ENCODE measurements at regions not wholly inside any gene's neighbourhood (a gene's known extent, or its start where the extent isn't known, plus 50 kb on each side); places are given as distances from the start of the nearest gene placed in this dataset.
"Not testable (repeated sequence)": the region's sequence is repeated elsewhere in the genome, so short reads cannot be mapped to it uniquely, and the experiment has no call there.

GRCh38 chr7:120191423-120191822 is 81.6 kb upstream of the KCND2 start:
- CTCF ChIA-PET; H3K4me2 ChIP-seq; H3K4me3 ChIP-seq; H3K4me1 ChIP-seq; H3K27ac ChIP-seq; ATAC-seq; FAIRE-seq; DNase-seq (ENCODE audit: low read depth in 1 of 2, low spot score in 1 of 2); POLR2A ChIA-PET; H3K9me3 ChIP-seq: not testable (repeated sequence)
- TF ChIP-seq ZC3H11A (IDR thresholded peaks at IDR 0.05), result peak; percentile 72
- 6% methylated on average over 1 of the region's 1 CpG for WGBS (ENCODE audit: missing lambda C conversion rate)

- FAIRE-seq (no peak), DNase-seq (ENCODE audit: low read depth in 1 of 2, low spot score in 1 of 2) (no peak), ATAC-seq (no peak)
- ChIA-PET POLR2A (no interaction called here), CTCF (no interaction called here)
- no peak overlapping the region for H3K4me2 ChIP-seq
- 2% methylated on average over 1 of the region's 1 CpG for WGBS (ENCODE audit: missing lambda C conversion rate)
- no peak for TF ChIP-seq HEYL (CRISPR knock-in tag; IDR thresholded peaks at IDR 0.05)
- TF ChIP-seq MAFK (IDR thresholded peaks at IDR 0.05; ENCODE audit: partially characterized antibody), result peak; percentile 87
- no peaks in the 10 kb centered on the region for H3K9me3 ChIP-seq
- no peak overlapping the region for H3K4me3 ChIP-seq
- no peaks in the 10 kb centered on the region for H3K4me1 ChIP-seq
- no peak overlapping the region for H3K27ac ChIP-seq
Measured at GRCh38 chr7:120201290-120201689, 71.7 kb upstream of the KCND2 start.

GRCh38 chr7:120205101-120205500 is 67.9 kb upstream of the KCND2 start:
- no peak overlapping the region for H3K4me2 ChIP-seq
- FAIRE-seq (no peak), ATAC-seq (no peak), DNase-seq (ENCODE audit: low read depth in 1 of 2, low spot score in 1 of 2) (no peak)
- H3K4me1 ChIP-seq, result no peaks in the 10 kb centered on the region
- no peak overlapping the region for H3K27ac ChIP-seq
- TF ChIP-seq CBX8 (IDR thresholded peaks at IDR 0.05) (no peak), ZFP36 (IDR thresholded peaks at IDR 0.05; ENCODE audit: borderline replicate concordance, partially characterized antibody) (no peak), SMC3 (IDR thresholded peaks at IDR 0.05) (no peak)
- POLR2A ChIA-PET, result no interaction called here
- H3K4me3 ChIP-seq, result no peak overlapping the region
- 3% methylated on average over 2 of the region's 2 CpGs for WGBS (ENCODE audit: missing lambda C conversion rate)
- H3K9me3 ChIP-seq, result no peaks in the 10 kb centered on the region
- CTCF ChIA-PET, result no interaction called here

- ATAC-seq, result no peak
- no peak for FAIRE-seq
Measured at GRCh38 chr7:120207037-120207436, 65.9 kb upstream of the KCND2 start.

GRCh38 chr7:120215654-120216053 is 57.3 kb upstream of the KCND2 start:
- WGBS (ENCODE audit: missing lambda C conversion rate), result 17% methylated on average over 7 of the region's 7 CpGs
- ATAC-seq, result no peak

More at GRCh38 chr7:120207037-120207436, 65.9 kb upstream of the KCND2 start:
- H3K27ac ChIP-seq, result no peak overlapping the region
- H3K4me2 ChIP-seq, result no peak overlapping the region
- ChIA-PET CTCF (no interaction called here), POLR2A (no interaction called here)
- no peaks in the 10 kb centered on the region for H3K4me1 ChIP-seq
- WGBS (ENCODE audit: missing lambda C conversion rate), result 0% methylated on average over 1 of the region's 3 CpGs
- no peak for TF ChIP-seq HES2 (IDR thresholded peaks at IDR 0.05)
- H3K4me3 ChIP-seq, result no peak overlapping the region
- DNase-seq (ENCODE audit: low read depth in 1 of 2, low spot score in 1 of 2), result no peak
- no peaks in the 10 kb centered on the region for H3K9me3 ChIP-seq

GRCh38 chr7:120216947-120217346 is 56.0 kb upstream of the KCND2 start:
- POLR2A ChIA-PET, result no interaction called here
- no peak overlapping the region for H3K4me3 ChIP-seq
- CTCF ChIA-PET, result no interaction called here
- no peaks in the 10 kb centered on the region for H3K4me1 ChIP-seq
- TF ChIP-seq HOXB13 (CRISPR knock-in tag; IDR thresholded peaks at IDR 0.05; ENCODE audit: low read depth) (no peak), CHD4 (IDR thresholded peaks at IDR 0.05; ENCODE audit: borderline replicate concordance) (no peak), RFX5 (IDR thresholded peaks at IDR 0.05) (no peak), ZNF302 (CRISPR knock-in tag; IDR thresholded peaks at IDR 0.05) (no peak), FOSL2 (IDR thresholded peaks at IDR 0.05) (no peak), FOSL2 (CRISPR knock-in tag; IDR thresholded peaks at IDR 0.05) (no peak), HDAC2 (IDR thresholded peaks at IDR 0.05) (no peak)
- DNase-seq (ENCODE audit: low read depth in 1 of 2, low spot score in 1 of 2) (no peak), ATAC-seq (no peak), FAIRE-seq (no peak)
- 0% methylated on average over 2 of the region's 2 CpGs for WGBS (ENCODE audit: missing lambda C conversion rate)
- H3K9me3 ChIP-seq, result no peaks in the 10 kb centered on the region
- H3K27ac ChIP-seq, result no peak overlapping the region
- H3K4me2 ChIP-seq, result no peak overlapping the region

More at GRCh38 chr7:120215654-120216053, 57.3 kb upstream of the KCND2 start:
- ChIA-PET CTCF (no interaction called here), POLR2A (no interaction called here)
- no peak overlapping the region for H3K4me3 ChIP-seq
- H3K4me1 ChIP-seq, result no peaks in the 10 kb centered on the region
- H3K9me3 ChIP-seq, result no peaks in the 10 kb centered on the region
- TF ChIP-seq HOXB5 (CRISPR knock-in tag; IDR thresholded peaks at IDR 0.05), result no peak
- no peak overlapping the region for H3K4me2 ChIP-seq
- FAIRE-seq, result no peak
- no peak overlapping the region for H3K27ac ChIP-seq
- DNase-seq (ENCODE audit: low read depth in 1 of 2, low spot score in 1 of 2), result no peak
